ENCODE measurements at regions not wholly inside any gene's neighbourhood (a gene's known extent, or its start where the extent isn't known, plus 50 kb on each side); places are given as distances from the start of the nearest gene placed in this dataset.

DNA sequence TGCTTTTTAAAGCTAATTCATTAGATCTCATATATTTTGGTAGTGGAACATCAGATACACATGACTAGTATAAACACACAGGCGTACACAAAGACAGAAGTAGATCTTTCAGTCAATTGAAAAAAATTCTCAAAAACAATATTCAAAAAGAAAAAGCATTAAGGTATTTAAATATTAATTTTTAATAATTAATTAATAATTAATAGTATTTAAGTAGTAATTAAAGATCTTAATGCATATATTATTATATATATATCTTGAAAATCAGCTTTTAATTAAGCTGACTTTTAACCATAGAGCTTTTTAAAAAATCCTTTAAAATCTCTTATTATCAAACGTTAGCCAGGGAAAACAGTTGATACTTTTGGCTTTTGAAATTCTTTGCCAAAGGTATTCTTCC is 489.4 kb upstream of the PCDH20 start (continued):
- TF ChIP-seq CHD4 (IDR thresholded peaks at IDR 0.05; ENCODE audit: borderline replicate concordance, low read length) (no peak), NFAT5 (CRISPR knock-in tag; IDR thresholded peaks at IDR 0.05) (no peak), NKX3-1 (CRISPR knock-in tag; IDR thresholded peaks at IDR 0.05) (no peak), THAP8 (CRISPR knock-in tag; IDR thresholded peaks at IDR 0.05; ENCODE audit: borderline replicate concordance) (no peak), MED1 (CRISPR knock-in tag; IDR thresholded peaks at IDR 0.05) (no peak), TBX3 (IDR thresholded peaks at IDR 0.05; ENCODE audit: borderline replicate concordance) (no peak), CCAR2 (optimal IDR thresholded peaks at IDR 0.05; ENCODE audit: low read depth, low read length) (no peak), ARID5B (CRISPR knock-in tag; IDR thresholded peaks at IDR 0.05) (no peak), ZBTB42 (CRISPR knock-in tag; IDR thresholded peaks at IDR 0.05) (no peak)
